Liver (tissue), 8 donors: ENCODE measurements at regions not wholly inside any gene's neighbourhood (a gene's known extent, or its start where the extent isn't known, plus 50 kb on each side); places are given as distances from the start of the nearest gene placed in this dataset.
A peak's percentile ranks its signal among the peaks of the same experiment; 100 is the strongest.

Experiments
- DNase-seq: peaks from one replicate; pipeline ENCODE4 v3.0.0-alpha.2; 2017; ENCODE audit warnings: low spot score
- H3K27ac ChIP-seq, 2 donors: one replicate each; pipeline ENCODE4 v1.7.0; 2013; ENCODE audit warnings: inconsistent platforms in 2 of 2, low read length in 2 of 2, control low read depth in 1 of 2, low read depth in 1 of 2, mild to moderate bottlenecking in 1 of 2
- H3K27me3 ChIP-seq, 4 donors: one replicate each; pipeline versions ENCODE4 v1.6.1 to v1.7.0; 2013; ENCODE audit warnings: low read length in 3 of 4, inconsistent platforms in 1 of 4, mild to moderate bottlenecking in 1 of 4, moderate library complexity in 1 of 4; ENCODE audit not compliant: control insufficient read depth in 4 of 4, insufficient read depth in 4 of 4
- H3K36me3 ChIP-seq, 4 donors: one replicate each; pipeline versions ENCODE4 v1.6.1 to v1.7.0; 2013; ENCODE audit warnings: low read length in 3 of 4, mild to moderate bottlenecking in 3 of 4, low read depth in 1 of 4, moderate library complexity in 1 of 4; ENCODE audit not compliant: control insufficient read depth in 4 of 4, insufficient read depth in 3 of 4
- H3K4me1 ChIP-seq, 4 donors: one replicate each; pipeline versions ENCODE4 v1.6.1 to v1.7.0; 2013; ENCODE audit warnings: low read length in 3 of 4, mild to moderate bottlenecking in 3 of 4, moderate library complexity in 1 of 4; ENCODE audit not compliant: control insufficient read depth in 4 of 4, insufficient read depth in 4 of 4
- H3K4me3 ChIP-seq, 3 donors: one replicate each; pipeline versions ENCODE4 v1.6.1 to v1.7.0; 2013; ENCODE audit warnings: low read length in 3 of 3, control low read depth in 1 of 3, low read depth in 1 of 3, mild to moderate bottlenecking in 1 of 3
- H3K9ac ChIP-seq, 2 donors: one replicate each; pipeline ENCODE4 v1.7.0; 2013; ENCODE audit warnings: low read length in 2 of 2, mild to moderate bottlenecking in 2 of 2, moderate library complexity in 2 of 2, control low read depth in 1 of 2, low read depth in 1 of 2
- H3K9me3 ChIP-seq, 4 donors: one replicate each; pipeline versions ENCODE4 v1.6.1 to v1.7.0; 2013; ENCODE audit warnings: low read length in 3 of 4; ENCODE audit not compliant: control insufficient read depth in 4 of 4
- EGR1 ChIP-seq, 2 donors: IDR thresholded peaks; 2 replicates each; pipeline ENCODE4 v1.6.1; 2016 to 2018; ENCODE audit warnings: antibody characterized with exemption in 2 of 2, low read depth in 2 of 2
- FOXA1 ChIP-seq: IDR thresholded peaks from 2 replicates; pipeline ENCODE4 v1.6.1; 2016; ENCODE audit warnings: antibody characterized with exemption
- FOXA2 ChIP-seq: IDR thresholded peaks from 2 replicates; pipeline ENCODE4 v1.6.1; 2016; ENCODE audit warnings: antibody characterized with exemption
- GABPA ChIP-seq, 2 donors: IDR thresholded peaks in 1 of 2; conservative IDR thresholded peaks in 1 of 2; 2 replicates each; pipeline ENCODE4 v1.6.1; 2016; ENCODE audit warnings: antibody characterized with exemption in 2 of 2, mild to moderate bottlenecking in 1 of 2, moderate library complexity in 1 of 2
- HNF4A ChIP-seq, 2 donors: conservative IDR thresholded peaks; 2 replicates each; pipeline ENCODE4 v1.6.1; 2016; ENCODE audit warnings: antibody characterized with exemption in 2 of 2, mild to moderate bottlenecking in 2 of 2
- HNF4G ChIP-seq: IDR thresholded peaks from 2 replicates; pipeline ENCODE4 v1.6.1; 2016; ENCODE audit warnings: antibody characterized with exemption
- JUND ChIP-seq, 2 donors: IDR thresholded peaks; 2 replicates each; pipeline ENCODE4 v1.6.1; 2016; ENCODE audit warnings: antibody characterized with exemption in 2 of 2
- NR2F2 ChIP-seq: IDR thresholded peaks from 2 replicates; pipeline ENCODE4 v1.6.1; 2016; ENCODE audit warnings: antibody characterized with exemption
- RAD21 ChIP-seq, 2 donors: IDR thresholded peaks; 2 replicates each; pipeline ENCODE4 v1.6.1; 2016; ENCODE audit warnings: antibody characterized with exemption in 2 of 2, mild to moderate bottlenecking in 2 of 2
- RXRA ChIP-seq, 2 donors: IDR thresholded peaks; 2 replicates each; pipeline ENCODE4 v1.6.1; 2017 to 2018; ENCODE audit warnings: antibody characterized with exemption in 2 of 2, mild to moderate bottlenecking in 1 of 2
- SP1 ChIP-seq: IDR thresholded peaks from 2 replicates; pipeline ENCODE4 v1.6.1; 2018; ENCODE audit warnings: antibody characterized with exemption, mild to moderate bottlenecking
- TAF1 ChIP-seq: conservative IDR thresholded peaks from 2 replicates; pipeline ENCODE4 v1.6.1; 2016; ENCODE audit warnings: antibody characterized with exemption, mild to moderate bottlenecking
- YY1 ChIP-seq: IDR thresholded peaks from 2 replicates; pipeline ENCODE4 v1.6.1; 2016; ENCODE audit warnings: antibody characterized with exemption, mild to moderate bottlenecking
- WGBS: extraction: QIAGEN DNeasy Blood & Tissue Kit; methylation state at CpG from one replicate; pipeline ENCODE4 v1.1.7; 2013; 5-methylcytosine and 5-hydroxymethylcytosine counted together
- TF ChIP-seq, protein P1 (sequence below): IDR thresholded peaks from 2 replicates; pipeline ENCODE4 v1.6.1; 2016; ENCODE audit warnings: antibody characterized with exemption
- TF ChIP-seq, protein P2 (sequence below): IDR thresholded peaks from 2 replicates; pipeline ENCODE4 v1.6.1; 2016; ENCODE audit warnings: antibody characterized with exemption
- TF ChIP-seq, protein P3 (sequence below): fragments of 150-350 bp; IDR thresholded peaks from 2 replicates; pipeline ENCODE4 v1.5.1; 2017; ENCODE audit warnings: improper control_type of control experiment, low read depth, low read length; ENCODE audit not compliant: missing input control
- TF ChIP-seq, protein P4 (sequence below): IDR thresholded peaks from 2 replicates; pipeline ENCODE4 v1.6.1; 2016; ENCODE audit warnings: antibody characterized with exemption, mild to moderate bottlenecking
- TF ChIP-seq, protein P5 (sequence below): IDR thresholded peaks from 2 replicates; pipeline ENCODE4 v1.6.1; 2016; ENCODE audit warnings: antibody characterized with exemption
- donor health status: healthy.
- donor health status: healthy.
- donor health status: healthy.
- donor health status: healthy.
- donor health status: healthy.

DNA sequence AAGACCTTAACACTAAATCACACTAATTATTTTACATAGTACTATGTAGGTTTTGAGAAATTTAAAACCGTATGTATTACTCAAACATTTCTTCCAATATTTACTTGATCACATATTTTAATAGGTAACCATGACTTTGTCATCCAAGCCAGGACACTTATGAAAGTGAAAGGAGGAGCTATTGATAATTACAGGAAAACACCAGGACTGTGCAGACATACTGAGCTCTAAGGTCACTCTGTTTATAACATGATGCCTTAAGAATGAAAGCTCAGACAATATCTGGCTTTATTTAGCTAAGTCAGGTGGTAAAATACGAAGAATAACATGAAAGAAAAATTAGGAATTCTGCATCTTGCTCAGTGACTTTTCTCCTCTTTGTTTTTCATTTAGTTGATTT is 216.0 kb upstream of the NANOGP8 start:
- H3K27me3 ChIP-seq, result no peaks in the 10 kb centered on the region
- TF ChIP-seq RAD21 (IDR thresholded peaks at IDR 0.05) (no peak), NR2F2 (no peak), TAF1 (no peak), EGR1 (IDR thresholded peaks at IDR 0.05; ENCODE audit: low read depth in 2 of 2) (no peak), GABPA (IDR thresholded peaks at IDR 0.05 in 1 of 2, conservative IDR thresholded peaks at IDR 0.05 in 1 of 2) (no peak), FOXA2 (peak; percentile 33), HNF4A (conservative IDR thresholded peaks at IDR 0.05) (peak; percentile 50 to 51), JUND (IDR thresholded peaks at IDR 0.05) (peak in 1 of 2 donors; percentile 24), FOXA1 (no peak), SP1 (peak; percentile 47), RXRA (IDR thresholded peaks at IDR 0.05) (peak; percentile 31 to 55), HNF4G (no peak), YY1 (peak; percentile 41)
- TF ChIP-seq, protein P1, sequence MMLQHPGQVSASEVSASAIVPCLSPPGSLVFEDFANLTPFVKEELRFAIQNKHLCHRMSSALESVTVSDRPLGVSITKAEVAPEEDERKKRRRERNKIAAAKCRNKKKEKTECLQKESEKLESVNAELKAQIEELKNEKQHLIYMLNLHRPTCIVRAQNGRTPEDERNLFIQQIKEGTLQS, result no peak
- TF ChIP-seq, protein P2, sequence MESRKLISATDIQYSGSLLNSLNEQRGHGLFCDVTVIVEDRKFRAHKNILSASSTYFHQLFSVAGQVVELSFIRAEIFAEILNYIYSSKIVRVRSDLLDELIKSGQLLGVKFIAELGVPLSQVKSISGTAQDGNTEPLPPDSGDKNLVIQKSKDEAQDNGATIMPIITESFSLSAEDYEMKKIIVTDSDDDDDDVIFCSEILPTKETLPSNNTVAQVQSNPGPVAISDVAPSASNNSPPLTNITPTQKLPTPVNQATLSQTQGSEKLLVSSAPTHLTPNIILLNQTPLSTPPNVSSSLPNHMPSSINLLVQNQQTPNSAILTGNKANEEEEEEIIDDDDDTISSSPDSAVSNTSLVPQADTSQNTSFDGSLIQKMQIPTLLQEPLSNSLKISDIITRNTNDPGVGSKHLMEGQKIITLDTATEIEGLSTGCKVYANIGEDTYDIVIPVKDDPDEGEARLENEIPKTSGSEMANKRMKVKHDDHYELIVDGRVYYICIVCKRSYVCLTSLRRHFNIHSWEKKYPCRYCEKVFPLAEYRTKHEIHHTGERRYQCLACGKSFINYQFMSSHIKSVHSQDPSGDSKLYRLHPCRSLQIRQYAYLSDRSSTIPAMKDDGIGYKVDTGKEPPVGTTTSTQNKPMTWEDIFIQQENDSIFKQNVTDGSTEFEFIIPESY, result no peak
- TF ChIP-seq, protein P3, sequence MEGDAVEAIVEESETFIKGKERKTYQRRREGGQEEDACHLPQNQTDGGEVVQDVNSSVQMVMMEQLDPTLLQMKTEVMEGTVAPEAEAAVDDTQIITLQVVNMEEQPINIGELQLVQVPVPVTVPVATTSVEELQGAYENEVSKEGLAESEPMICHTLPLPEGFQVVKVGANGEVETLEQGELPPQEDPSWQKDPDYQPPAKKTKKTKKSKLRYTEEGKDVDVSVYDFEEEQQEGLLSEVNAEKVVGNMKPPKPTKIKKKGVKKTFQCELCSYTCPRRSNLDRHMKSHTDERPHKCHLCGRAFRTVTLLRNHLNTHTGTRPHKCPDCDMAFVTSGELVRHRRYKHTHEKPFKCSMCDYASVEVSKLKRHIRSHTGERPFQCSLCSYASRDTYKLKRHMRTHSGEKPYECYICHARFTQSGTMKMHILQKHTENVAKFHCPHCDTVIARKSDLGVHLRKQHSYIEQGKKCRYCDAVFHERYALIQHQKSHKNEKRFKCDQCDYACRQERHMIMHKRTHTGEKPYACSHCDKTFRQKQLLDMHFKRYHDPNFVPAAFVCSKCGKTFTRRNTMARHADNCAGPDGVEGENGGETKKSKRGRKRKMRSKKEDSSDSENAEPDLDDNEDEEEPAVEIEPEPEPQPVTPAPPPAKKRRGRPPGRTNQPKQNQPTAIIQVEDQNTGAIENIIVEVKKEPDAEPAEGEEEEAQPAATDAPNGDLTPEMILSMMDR, result no peak
- TF ChIP-seq, protein P4, sequence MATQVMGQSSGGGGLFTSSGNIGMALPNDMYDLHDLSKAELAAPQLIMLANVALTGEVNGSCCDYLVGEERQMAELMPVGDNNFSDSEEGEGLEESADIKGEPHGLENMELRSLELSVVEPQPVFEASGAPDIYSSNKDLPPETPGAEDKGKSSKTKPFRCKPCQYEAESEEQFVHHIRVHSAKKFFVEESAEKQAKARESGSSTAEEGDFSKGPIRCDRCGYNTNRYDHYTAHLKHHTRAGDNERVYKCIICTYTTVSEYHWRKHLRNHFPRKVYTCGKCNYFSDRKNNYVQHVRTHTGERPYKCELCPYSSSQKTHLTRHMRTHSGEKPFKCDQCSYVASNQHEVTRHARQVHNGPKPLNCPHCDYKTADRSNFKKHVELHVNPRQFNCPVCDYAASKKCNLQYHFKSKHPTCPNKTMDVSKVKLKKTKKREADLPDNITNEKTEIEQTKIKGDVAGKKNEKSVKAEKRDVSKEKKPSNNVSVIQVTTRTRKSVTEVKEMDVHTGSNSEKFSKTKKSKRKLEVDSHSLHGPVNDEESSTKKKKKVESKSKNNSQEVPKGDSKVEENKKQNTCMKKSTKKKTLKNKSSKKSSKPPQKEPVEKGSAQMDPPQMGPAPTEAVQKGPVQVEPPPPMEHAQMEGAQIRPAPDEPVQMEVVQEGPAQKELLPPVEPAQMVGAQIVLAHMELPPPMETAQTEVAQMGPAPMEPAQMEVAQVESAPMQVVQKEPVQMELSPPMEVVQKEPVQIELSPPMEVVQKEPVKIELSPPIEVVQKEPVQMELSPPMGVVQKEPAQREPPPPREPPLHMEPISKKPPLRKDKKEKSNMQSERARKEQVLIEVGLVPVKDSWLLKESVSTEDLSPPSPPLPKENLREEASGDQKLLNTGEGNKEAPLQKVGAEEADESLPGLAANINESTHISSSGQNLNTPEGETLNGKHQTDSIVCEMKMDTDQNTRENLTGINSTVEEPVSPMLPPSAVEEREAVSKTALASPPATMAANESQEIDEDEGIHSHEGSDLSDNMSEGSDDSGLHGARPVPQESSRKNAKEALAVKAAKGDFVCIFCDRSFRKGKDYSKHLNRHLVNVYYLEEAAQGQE, result peak; percentile 35
- TF ChIP-seq, protein P5, sequence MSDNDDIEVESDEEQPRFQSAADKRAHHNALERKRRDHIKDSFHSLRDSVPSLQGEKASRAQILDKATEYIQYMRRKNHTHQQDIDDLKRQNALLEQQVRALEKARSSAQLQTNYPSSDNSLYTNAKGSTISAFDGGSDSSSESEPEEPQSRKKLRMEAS, result no peak
- WGBS, result 37% methylated on average over 2 of the region's 2 CpGs
- peak overlapping the region in 1 of 2 donors; percentile 11 for H3K27ac ChIP-seq
- no peak overlapping the region for H3K4me3 ChIP-seq
- peaks cover 5 to 17% (median 8%) of the 10 kb centered on the region in 4 donors for H3K4me1 ChIP-seq
- H3K9ac ChIP-seq, result no peak overlapping the region
- no peak for DNase-seq
- H3K36me3 ChIP-seq, result no peaks in the 10 kb centered on the region
- H3K9me3 ChIP-seq, result peaks cover 0 to 2% (median 0%) of the 10 kb centered on the region in 4 donors
